GM18858 (cell line): ENCODE measurements at regions not wholly inside any gene's neighbourhood (a gene's known extent, or its start where the extent isn't known, plus 50 kb on each side); places are given as distances from the start of the nearest gene placed in this dataset.
A peak's percentile ranks its signal among the peaks of the same experiment; 100 is the strongest.

Experiments used
- ATAC-seq: cut with Tn5 transposase; IDR thresholded peaks from one replicate; pipeline ENCODE4 v1.9.1; 2021; ENCODE audit not compliant: unreplicated experiment

GRCh38 chr6:139625081-139625939 lies 250.9 kb upstream of the CITED2 start:
- ATAC-seq, result no peak

GRCh38 chr6:139623372-139623771 lies 248.9 kb upstream of the CITED2 start:
- no peak for ATAC-seq

GRCh38 chr6:139613496-139613895 lies 239.0 kb upstream of the CITED2 start:
- no peak for ATAC-seq

- no peak for ATAC-seq
These were observed 237.7 kb upstream of the CITED2 start for GRCh38 chr6:139612135-139612465.

- ATAC-seq, result no peak
These were observed 237.1 kb upstream of the CITED2 start for GRCh38 chr6:139611327-139612134.

- ATAC-seq, result no peak
These were observed 234.2 kb upstream of the CITED2 start for GRCh38 chr6:139608466-139609261.

- no peak for ATAC-seq
These were observed 230.9 kb upstream of the CITED2 start for GRCh38 chr6:139605350-139605749.

- no peak for ATAC-seq
These were observed 229.1 kb upstream of the CITED2 start for GRCh38 chr6:139603581-139603980.

GRCh38 chr6:139602577-139602976 lies 228.1 kb upstream of the CITED2 start:
- no peak for ATAC-seq

GRCh38 chr6:139600919-139601475 lies 226.5 kb upstream of the CITED2 start:
- ATAC-seq, result peak; percentile 97

- ATAC-seq, result peak; percentile 4
These were observed 225.9 kb upstream of the CITED2 start for GRCh38 chr6:139600343-139600742.

GRCh38 chr6:139597771-139598755 lies 223.6 kb upstream of the CITED2 start:
- no peak for ATAC-seq

GRCh38 chr6:139597087-139597763 lies 222.8 kb upstream of the CITED2 start:
- ATAC-seq, result no peak

GRCh38 chr6:139595183-139595582 lies 220.7 kb upstream of the CITED2 start:
- no peak for ATAC-seq

GRCh38 chr6:139594333-139594965 lies 220.0 kb upstream of the CITED2 start:
- no peak for ATAC-seq

- ATAC-seq, result no peak
These were observed 218.6 kb upstream of the CITED2 start for GRCh38 chr6:139593081-139593480.

- ATAC-seq, result no peak
These were observed 217.6 kb upstream of the CITED2 start for GRCh38 chr6:139592011-139592410.

- no peak for ATAC-seq
These were observed 216.8 kb upstream of the CITED2 start for GRCh38 chr6:139591075-139591865.
